Bronchial epithelial cell (primary cell): ENCODE measurements at regions not wholly inside any gene's neighbourhood (a gene's known extent, or its start where the extent isn't known, plus 50 kb on each side); places are given as distances from the start of the nearest gene placed in this dataset.
"Not testable (repeated sequence)": the region's sequence is repeated elsewhere in the genome, so short reads cannot be mapped to it uniquely, and the experiment has no call there.

Experiments used
- DNase-seq: peaks from one replicate; pipeline ENCODE4 v3.0.0-alpha.2; 2010; ENCODE audit warnings: low read depth
- FAIRE-seq: peaks from 2 replicates; lab custom pipeline; 2011; peaks lifted over from hg19 to GRCh38; lab: Jason Lieb, UNC
- H3K27me3 ChIP-seq: 2 replicates; pipeline ENCODE4 v1.5.1; 2011; ENCODE audit warnings: low read length; ENCODE audit not compliant: control insufficient read depth, insufficient read depth
- H3K36me3 ChIP-seq: 2 replicates; pipeline ENCODE4 v1.5.1; 2011; ENCODE audit warnings: low read length; ENCODE audit not compliant: control insufficient read depth, insufficient read depth
- H3K4me3 ChIP-seq: 2 replicates; pipeline ENCODE4 v1.5.1; 2011; ENCODE audit warnings: mild to moderate bottlenecking, low read depth, low read length, control low read depth
- CTCF ChIP-seq: IDR thresholded peaks from 2 replicates; pipeline ENCODE4 v1.5.1; 2011; ENCODE audit warnings: mild to moderate bottlenecking, moderate library complexity, low read length, control low read depth, inconsistent platforms; ENCODE audit not compliant: insufficient read depth, severe bottlenecking

DNA sequence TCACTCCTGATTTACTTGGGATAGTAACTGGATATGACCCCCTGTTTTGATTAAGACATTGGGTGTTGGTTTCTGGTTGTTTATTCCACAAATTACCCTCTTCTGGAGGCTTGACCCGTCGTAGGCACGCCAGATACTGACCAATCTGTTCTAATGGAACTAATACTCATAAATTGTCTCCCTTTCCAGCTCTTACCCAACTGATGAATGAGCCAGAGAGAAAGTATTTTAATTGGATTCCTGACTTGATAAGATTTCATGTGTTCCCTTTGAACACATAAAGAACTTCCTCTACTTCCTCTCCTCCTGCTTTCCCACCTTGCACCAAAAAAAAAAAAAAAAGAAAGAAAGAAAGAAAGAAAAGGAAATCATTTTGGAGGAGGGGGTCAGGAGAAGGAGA, 340.9 kb downstream of the PCNX1 start:
- DNase-seq (no peak), FAIRE-seq (no peak)
- Histone ChIP-seq H3K36me3 (no peaks in the 10 kb centered on the region), H3K4me3 (no peak overlapping the region), H3K27me3 (no peaks in the 10 kb centered on the region)
- TF ChIP-seq CTCF, result no peak

DNA sequence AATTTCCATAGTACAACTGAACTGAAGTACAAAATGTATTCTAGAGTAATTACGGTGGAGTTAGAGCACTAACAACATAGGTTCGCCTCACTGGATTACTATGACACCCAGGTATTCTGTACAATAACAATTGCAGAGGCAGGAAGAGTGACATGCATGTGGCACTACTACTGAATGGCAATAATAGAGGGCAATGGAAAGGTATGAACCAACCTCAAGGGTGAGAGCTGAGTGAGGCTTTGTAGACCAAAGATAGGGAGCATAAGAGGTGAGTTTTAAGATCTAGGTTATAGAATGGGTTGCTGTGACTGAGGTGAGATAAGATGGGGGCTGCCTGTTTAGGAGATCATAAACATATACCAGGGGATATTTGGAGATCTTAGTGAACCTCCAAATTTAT, 343.1 kb downstream of the PCNX1 start:
- Histone ChIP-seq H3K4me3 (no peak overlapping the region), H3K27me3 (no peaks in the 10 kb centered on the region), H3K36me3 (no peaks in the 10 kb centered on the region)
- DNase-seq (no peak), FAIRE-seq (no peak)
- no peak for TF ChIP-seq CTCF

DNA sequence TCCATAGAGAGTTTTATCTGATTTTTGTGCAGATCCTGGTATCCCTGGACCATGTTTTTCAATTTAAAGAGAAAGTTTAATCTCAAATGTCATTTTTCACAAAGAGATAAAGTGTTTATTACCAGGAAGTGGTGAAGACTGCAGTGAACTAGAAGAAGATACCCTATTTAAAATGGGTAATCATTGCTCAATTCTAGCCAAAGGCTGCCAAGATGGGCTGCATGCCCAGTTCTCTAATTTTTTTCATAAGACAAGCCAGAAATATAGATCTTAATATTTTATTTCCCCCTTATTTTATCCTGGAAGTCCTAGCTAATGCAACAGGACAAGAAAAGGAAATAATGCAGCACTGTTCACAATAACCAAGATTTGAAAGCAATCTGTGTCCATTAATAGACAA, 343.5 kb downstream of the PCNX1 start:
- Histone ChIP-seq H3K36me3 (no peaks in the 10 kb centered on the region), H3K27me3 (no peaks in the 10 kb centered on the region), H3K4me3 (no peak overlapping the region)
- TF ChIP-seq CTCF, result no peak
- FAIRE-seq (no peak), DNase-seq (no peak)

- H3K27me3 ChIP-seq, H3K36me3 ChIP-seq, H3K4me3 ChIP-seq, DNase-seq, FAIRE-seq: not testable (repeated sequence)
Measured at GRCh38 chr14:71254091-71254719, 346.9 kb downstream of the PCNX1 start.

- no peak overlapping the region for H3K4me3 ChIP-seq
- H3K36me3 ChIP-seq, result no peaks in the 10 kb centered on the region
- TF ChIP-seq CTCF, result no peak
- H3K27me3 ChIP-seq, result no peaks in the 10 kb centered on the region
- no peak for DNase-seq
- no peak for FAIRE-seq
Measured at GRCh38 chr14:71261206-71261605, 353.9 kb downstream of the PCNX1 start.

GRCh38 chr14:71262441-71262840, 355.2 kb downstream of the PCNX1 start:
- Histone ChIP-seq H3K4me3 (no peak overlapping the region), H3K36me3 (no peaks in the 10 kb centered on the region), H3K27me3 (no peaks in the 10 kb centered on the region)
- DNase-seq (no peak), FAIRE-seq (peak; percentile 36)
- no peak for TF ChIP-seq CTCF
